Stimulated activated naive B cell treated with anti-CD40 and anti-IgM and Interleukin-4, amounts not matched to agents 10 μg/mL and 1 μg/mL and 100 μg/mL, for 72 hours (primary cell): ENCODE measurements at regions not wholly inside any gene's neighbourhood (a gene's known extent, or its start where the extent isn't known, plus 50 kb on each side); places are given as distances from the start of the nearest gene placed in this dataset.

ENCODE experiments used
- ATAC-seq, 2 donors: fragments of 150-1000 bp; cut with Tn5 transposase; replicated peaks; 2 replicates each; pipeline ENCODE4 v1.10.0; 2021; ENCODE audit warnings: moderate library complexity in 1 of 2
- DNase-seq: peaks from one replicate; pipeline ENCODE4 v3.0.0; 2021
- H3K27ac Mint-ChIP-seq: one replicate; pipeline ENCODE4 v1.8.0; 2022; ENCODE audit warnings: mild to moderate bottlenecking, mixed read lengths
- H3K27me3 Mint-ChIP-seq, 2 donors: one replicate each; pipeline ENCODE4 v1.8.0; 2022; ENCODE audit warnings: mixed read lengths in 2 of 2
- H3K36me3 Mint-ChIP-seq, 2 donors: one replicate each; pipeline ENCODE4 v1.8.0; 2022; ENCODE audit warnings: mixed read lengths in 2 of 2, mild to moderate bottlenecking in 1 of 2
- H3K4me1 Mint-ChIP-seq, 2 donors: one replicate each; pipeline ENCODE4 v1.8.0; 2022; ENCODE audit warnings: mixed read lengths in 2 of 2, mild to moderate bottlenecking in 1 of 2
- H3K4me3 Mint-ChIP-seq, 2 donors: one replicate each; pipeline ENCODE4 v1.8.0; 2022; ENCODE audit warnings: mild to moderate bottlenecking in 2 of 2, mixed read lengths in 2 of 2, moderate library complexity in 1 of 2
- H3K9me3 Mint-ChIP-seq, 2 donors: one replicate each; pipeline ENCODE4 v1.8.0; 2022; ENCODE audit warnings: mixed read lengths in 2 of 2, mild to moderate bottlenecking in 1 of 2

GRCh38 chr5:135242866-135243555 is 156.0 kb downstream of the MACROH2A1 start:
- H3K27me3 Mint-ChIP-seq: no peaks in the 10 kb centered on the region
- no peak for DNase-seq
- no peaks in the 10 kb centered on the region for H3K9me3 Mint-ChIP-seq
- H3K4me3 Mint-ChIP-seq: no peak overlapping the region
- no peaks in the 10 kb centered on the region for H3K36me3 Mint-ChIP-seq
- H3K27ac Mint-ChIP-seq: no peak overlapping the region
- no peak for ATAC-seq
- no peaks in the 10 kb centered on the region for H3K4me1 Mint-ChIP-seq

DNA sequence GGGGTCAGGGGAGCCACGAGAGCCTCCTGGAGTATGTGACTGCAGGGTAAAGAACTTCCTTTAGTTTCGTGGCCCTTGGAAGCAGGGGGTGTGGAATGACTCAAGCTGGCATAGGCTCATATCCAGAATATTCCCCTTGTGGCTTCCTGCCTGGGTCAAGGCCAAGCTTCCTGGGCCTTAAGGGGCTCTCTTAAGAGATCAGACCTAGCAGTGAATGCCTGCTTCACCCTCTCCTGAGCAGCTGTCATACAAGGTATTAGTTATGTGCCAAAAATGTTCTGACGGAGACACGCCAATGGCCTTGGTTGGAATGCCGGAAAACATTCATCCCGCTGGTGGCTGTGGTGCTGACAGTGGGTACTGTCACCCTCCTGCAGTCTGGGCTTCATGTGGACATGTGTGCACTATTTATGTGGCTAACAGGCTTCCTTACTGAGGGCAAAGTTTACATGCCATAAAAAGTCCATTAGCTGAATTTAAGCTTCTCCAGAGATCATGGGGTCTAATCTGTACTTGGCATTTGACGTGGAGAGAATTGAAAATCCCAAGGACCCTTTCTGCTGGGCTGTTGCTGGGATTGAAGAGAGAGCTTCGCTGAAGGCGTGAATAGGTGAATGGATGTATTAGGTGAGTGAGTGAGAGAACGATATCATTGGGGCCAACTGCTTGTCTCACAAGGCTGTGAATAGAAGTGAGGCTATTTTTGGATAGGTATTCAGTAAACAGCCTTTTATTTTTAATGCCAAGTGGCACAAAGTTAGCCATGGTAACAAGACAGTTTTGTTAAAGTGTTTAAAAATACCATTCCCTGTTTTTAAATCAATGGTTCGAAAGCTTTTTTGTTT is 156.8 kb downstream of the MACROH2A1 start:
- DNase-seq (no peak), ATAC-seq (no peak)
- Mint-ChIP-seq H3K4me1 (no peaks in the 10 kb centered on the region), H3K36me3 (no peaks in the 10 kb centered on the region), H3K27me3 (no peaks in the 10 kb centered on the region), H3K9me3 (no peaks in the 10 kb centered on the region), H3K27ac (no peak overlapping the region), H3K4me3 (no peak overlapping the region)

GRCh38 chr5:135241536-135241935 is 157.5 kb downstream of the MACROH2A1 start:
- H3K4me3 Mint-ChIP-seq: no peak overlapping the region
- DNase-seq: no peak
- ATAC-seq: no peak
- H3K27ac Mint-ChIP-seq: no peak overlapping the region
- no peaks in the 10 kb centered on the region for H3K4me1 Mint-ChIP-seq
- no peaks in the 10 kb centered on the region for H3K27me3 Mint-ChIP-seq
- no peaks in the 10 kb centered on the region for H3K36me3 Mint-ChIP-seq
- no peaks in the 10 kb centered on the region for H3K9me3 Mint-ChIP-seq

DNA sequence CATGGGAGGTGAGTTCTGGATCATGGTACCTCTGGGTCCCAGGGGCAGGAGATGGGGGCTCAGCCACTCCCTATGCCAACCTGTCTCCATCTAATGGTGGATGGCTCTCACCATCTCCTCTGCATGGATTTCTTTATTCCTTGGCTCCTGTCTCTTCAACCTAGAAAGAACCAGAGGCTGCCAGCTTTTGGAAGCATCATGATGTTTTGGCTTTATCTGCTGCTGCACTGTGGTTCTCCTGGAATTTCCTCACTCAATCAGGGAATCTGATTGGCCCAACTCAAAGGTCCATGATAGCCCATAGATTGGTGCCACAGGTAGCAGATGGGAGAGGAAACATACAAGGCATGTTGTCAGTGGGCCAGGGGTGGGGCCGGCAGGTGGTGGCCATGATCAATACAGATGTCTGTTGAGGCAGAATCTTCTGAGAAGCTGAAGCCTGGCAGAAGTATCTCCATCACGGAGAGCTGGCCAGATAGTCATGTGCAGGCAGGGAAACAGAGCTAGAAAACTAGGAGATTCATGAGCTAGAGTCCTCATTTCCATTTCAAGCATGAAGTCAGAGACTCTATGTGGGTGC is 158.2 kb downstream of the MACROH2A1 start:
- H3K9me3 Mint-ChIP-seq: no peaks in the 10 kb centered on the region
- H3K36me3 Mint-ChIP-seq: no peaks in the 10 kb centered on the region
- DNase-seq: no peak
- no peak overlapping the region for H3K27ac Mint-ChIP-seq
- no peak for ATAC-seq
- no peak overlapping the region for H3K4me3 Mint-ChIP-seq
- no peaks in the 10 kb centered on the region for H3K4me1 Mint-ChIP-seq
- peaks cover 0 to 1% of the 10 kb centered on the region in 2 donors for H3K27me3 Mint-ChIP-seq

- Mint-ChIP-seq H3K36me3 (no peaks in the 10 kb centered on the region), H3K4me1 (no peaks in the 10 kb centered on the region), H3K27me3 (peaks cover 0 to 4% of the 10 kb centered on the region in 2 donors), H3K4me3 (no peak overlapping the region), H3K27ac (no peak overlapping the region), H3K9me3 (no peaks in the 10 kb centered on the region)
- ATAC-seq (no peak), DNase-seq (no peak)
These were observed 158.8 kb downstream of the MACROH2A1 start for GRCh38 chr5:135240283-135240633.

- Mint-ChIP-seq H3K4me3 (no peak overlapping the region), H3K36me3 (no peaks in the 10 kb centered on the region), H3K9me3 (no peaks in the 10 kb centered on the region), H3K27ac (no peak overlapping the region), H3K4me1 (no peaks in the 10 kb centered on the region), H3K27me3 (peaks cover 0 to 4% of the 10 kb centered on the region in 2 donors)
- DNase-seq (no peak), ATAC-seq (no peak)
These were observed 159.4 kb downstream of the MACROH2A1 start for GRCh38 chr5:135239453-135240282.

DNA sequence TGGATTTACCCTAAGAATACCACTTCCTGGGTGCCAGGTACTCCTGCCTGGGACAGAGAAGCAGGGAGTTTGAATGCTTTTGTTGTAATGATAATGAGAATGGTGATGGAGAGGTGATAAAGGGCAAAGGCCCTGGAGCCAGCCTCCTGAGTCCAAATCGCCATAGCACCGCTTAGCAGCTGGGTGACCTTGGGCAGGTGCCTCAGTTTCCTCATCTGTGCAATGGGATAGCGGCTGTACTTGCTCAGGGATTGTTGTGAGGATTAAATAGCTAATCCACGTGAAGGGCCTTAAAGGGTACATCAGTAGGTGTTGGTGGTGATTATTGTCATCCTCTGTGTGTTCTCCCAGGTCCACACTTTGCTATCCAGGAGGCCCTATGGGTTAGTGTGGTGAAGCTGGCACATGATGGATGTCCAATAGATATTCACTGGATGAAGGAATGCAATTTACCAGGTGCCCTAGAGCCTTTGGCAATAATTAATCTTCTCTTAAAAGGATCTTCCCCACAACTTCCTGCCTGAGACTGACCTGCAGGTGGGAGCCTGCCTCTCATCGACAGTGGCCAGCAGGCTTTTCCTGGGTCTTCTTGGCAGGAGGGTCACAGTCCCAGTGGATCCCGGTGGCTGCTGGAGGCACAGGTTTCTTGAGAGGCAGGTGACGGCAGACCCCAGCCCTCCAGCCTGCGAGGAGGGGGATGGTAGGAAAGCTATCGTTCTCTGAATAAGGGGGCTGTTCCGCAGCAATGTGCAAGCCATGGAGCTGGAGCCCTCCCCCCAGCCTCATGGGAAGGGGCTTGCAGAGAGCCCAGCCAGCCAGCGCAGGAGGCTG is 160.2 kb downstream of the MACROH2A1 start:
- H3K36me3 Mint-ChIP-seq: no peaks in the 10 kb centered on the region
- DNase-seq: no peak
- H3K27ac Mint-ChIP-seq: no peak overlapping the region
- no peak overlapping the region for H3K4me3 Mint-ChIP-seq
- no peaks in the 10 kb centered on the region for H3K9me3 Mint-ChIP-seq
- no peak for ATAC-seq
- no peaks in the 10 kb centered on the region for H3K4me1 Mint-ChIP-seq
- H3K27me3 Mint-ChIP-seq: peaks cover 0 to 4% of the 10 kb centered on the region in 2 donors

DNA sequence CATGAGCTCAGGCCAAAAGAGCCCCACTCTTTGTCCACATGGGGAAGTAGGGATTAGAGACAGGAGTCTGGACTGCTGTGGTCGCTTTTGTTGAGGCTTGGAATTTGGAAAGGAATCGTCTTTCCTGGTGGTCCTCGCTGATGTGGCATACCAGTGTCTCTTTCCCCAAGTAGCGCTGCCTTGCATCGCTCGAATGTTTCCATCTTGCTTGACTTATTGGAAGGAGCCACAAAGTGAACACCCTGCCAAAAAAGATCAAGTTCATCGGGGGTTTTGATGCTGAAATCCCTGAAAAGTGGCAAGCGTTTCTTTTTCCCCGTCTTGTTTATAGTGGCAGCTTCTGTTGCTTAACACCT is 161.3 kb downstream of the MACROH2A1 start:
- H3K4me3 Mint-ChIP-seq: no peak overlapping the region
- H3K9me3 Mint-ChIP-seq: no peaks in the 10 kb centered on the region
- peaks cover 0 to 4% of the 10 kb centered on the region in 2 donors for H3K27me3 Mint-ChIP-seq
- ATAC-seq (no peak), DNase-seq (no peak)
- no peak overlapping the region for H3K27ac Mint-ChIP-seq
- no peaks in the 10 kb centered on the region for H3K36me3 Mint-ChIP-seq
- H3K4me1 Mint-ChIP-seq: no peaks in the 10 kb centered on the region

GRCh38 chr5:135236908-135237747 is 161.9 kb downstream of the MACROH2A1 start:
- Mint-ChIP-seq H3K9me3 (no peaks in the 10 kb centered on the region), H3K4me1 (no peaks in the 10 kb centered on the region), H3K36me3 (no peaks in the 10 kb centered on the region), H3K4me3 (no peak overlapping the region), H3K27me3 (peaks cover 0 to 4% of the 10 kb centered on the region in 2 donors), H3K27ac (no peak overlapping the region)
- no peak for ATAC-seq
- no peak for DNase-seq

DNA sequence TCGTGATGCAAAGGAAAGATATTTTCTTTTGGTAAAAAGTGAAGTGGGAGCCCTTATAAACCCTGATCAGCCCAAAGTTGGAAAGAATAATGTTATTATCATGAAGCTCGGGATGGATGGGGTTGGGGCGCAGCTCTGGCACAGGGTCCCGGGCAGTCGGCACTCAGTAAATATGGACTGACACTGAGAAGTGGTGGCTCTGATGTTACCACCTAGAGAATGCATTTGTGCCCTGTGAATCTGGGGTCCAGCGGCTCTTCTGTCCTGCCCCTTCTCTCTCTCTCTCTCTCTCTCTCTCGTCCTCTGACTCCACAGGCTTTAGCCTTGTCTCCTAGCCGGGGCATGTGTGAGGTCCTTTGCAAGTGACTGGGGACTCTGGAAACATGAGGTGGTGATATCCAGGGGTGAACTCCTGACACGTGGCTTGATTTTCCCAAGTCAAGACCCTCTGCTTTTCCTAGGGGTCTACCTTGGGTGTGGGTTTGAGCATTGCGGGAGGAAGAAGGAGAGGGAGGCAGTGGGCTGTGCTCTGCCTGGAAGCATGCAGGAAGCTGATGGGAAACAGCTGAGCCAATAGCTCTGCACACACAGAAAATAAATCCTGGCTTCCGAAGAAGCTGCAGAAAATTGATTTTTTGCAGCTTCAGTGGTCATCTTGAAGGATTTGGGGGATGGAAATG is 162.7 kb downstream of the MACROH2A1 start:
- Mint-ChIP-seq H3K9me3 (no peaks in the 10 kb centered on the region), H3K4me3 (no peak overlapping the region), H3K36me3 (no peaks in the 10 kb centered on the region), H3K27ac (peak overlapping the region; percentile 48), H3K4me1 (no peaks in the 10 kb centered on the region), H3K27me3 (peaks cover 0 to 4% of the 10 kb centered on the region in 2 donors)
- ATAC-seq: no peak
- no peak for DNase-seq

GRCh38 chr5:135235551-135236227 is 163.3 kb downstream of the MACROH2A1 start:
- ATAC-seq (no peak), DNase-seq (no peak)
- Mint-ChIP-seq H3K36me3 (no peaks in the 10 kb centered on the region), H3K4me3 (no peak overlapping the region), H3K27ac (peak overlapping the region; percentile 48), H3K9me3 (no peaks in the 10 kb centered on the region), H3K4me1 (no peaks in the 10 kb centered on the region), H3K27me3 (peaks cover 0 to 4% of the 10 kb centered on the region in 2 donors)

DNA sequence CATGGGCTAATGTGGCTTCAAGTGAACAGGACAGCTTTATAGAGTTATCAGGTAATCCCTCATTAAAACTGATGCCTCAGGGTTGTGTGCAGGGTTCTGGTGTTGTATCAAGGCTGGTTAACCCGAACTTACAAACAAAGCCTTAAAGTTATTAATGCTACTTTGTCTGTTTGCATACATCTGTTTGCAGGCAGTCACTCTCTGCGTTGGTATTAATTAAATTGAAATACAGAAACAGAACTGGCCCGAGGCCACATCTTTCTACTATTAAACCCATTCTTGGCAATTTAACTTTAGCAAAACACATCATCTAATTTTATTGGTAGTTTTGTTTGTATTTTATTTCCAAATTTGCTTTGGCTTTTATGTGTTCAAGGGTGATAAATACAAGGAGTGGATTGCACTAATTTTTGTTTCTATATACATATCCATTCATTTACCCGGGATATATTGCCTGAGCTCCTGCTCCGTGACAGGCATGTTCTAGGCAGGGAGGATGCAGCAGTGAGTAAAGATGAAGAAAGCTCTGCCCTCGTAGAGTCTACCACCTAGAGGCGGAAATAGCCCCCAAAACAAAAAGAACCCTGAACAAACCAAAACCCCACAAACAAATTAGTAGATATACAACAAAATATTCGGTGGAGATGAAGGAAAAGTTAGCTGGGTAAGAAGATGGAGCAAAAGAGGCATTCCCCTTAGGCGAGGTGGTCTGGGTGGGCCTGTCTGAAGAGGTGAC is 164.2 kb downstream of the MACROH2A1 start:
- no peak overlapping the region for H3K4me3 Mint-ChIP-seq
- no peak for ATAC-seq
- H3K27ac Mint-ChIP-seq: no peak overlapping the region
- no peaks in the 10 kb centered on the region for H3K9me3 Mint-ChIP-seq
- DNase-seq: no peak
- peaks cover under 1 to 3% of the 10 kb centered on the region in 2 donors for H3K4me1 Mint-ChIP-seq
- H3K27me3 Mint-ChIP-seq: peaks cover 1 to 4% of the 10 kb centered on the region in 2 donors
- H3K36me3 Mint-ChIP-seq: no peaks in the 10 kb centered on the region
